H1 (cell line): ENCODE measurements at regions not wholly inside any gene's neighbourhood (a gene's known extent, or its start where the extent isn't known, plus 50 kb on each side); places are given as distances from the start of the nearest gene placed in this dataset.

Experiments
- CEBPB ChIP-seq: IDR thresholded peaks from 2 replicates; pipeline ENCODE4 v1.6.1; 2012; ENCODE audit warnings: low read depth, low read length
- CTCF ChIP-seq, 3 experiments: IDR thresholded peaks; 1 replicate in 2 of 3; 2 replicates in 1 of 3; pipeline versions ENCODE4 v1.5.1 to v1.6.1; 2011; ENCODE audit warnings: low read length in 3 of 3, mild to moderate bottlenecking in 3 of 3, inconsistent platforms in 2 of 3, low read depth in 1 of 3, moderate library complexity in 1 of 3; ENCODE audit not compliant: insufficient read depth in 1 of 3; ENCODE audit errors: control extremely low read depth in 1 of 3
- EZH2 ChIP-seq: fragments of 200-600 bp; sonication (generic); IDR thresholded peaks from 2 replicates; pipeline ENCODE4 v1.7.1; 2012; ENCODE audit warnings: low read depth, mild to moderate bottlenecking, moderate library complexity, low read length, inconsistent platforms; ENCODE audit not compliant: severe bottlenecking
- POLR2A ChIP-seq, 2 experiments: IDR thresholded peaks; 1 replicate in 1 of 2; 2 replicates in 1 of 2; pipeline ENCODE4 v1.6.1; 2011; ENCODE audit warnings: low read depth in 2 of 2, low read length in 2 of 2, mild to moderate bottlenecking in 2 of 2; ENCODE audit errors: control extremely low read depth in 1 of 2
- TAF1 ChIP-seq: IDR thresholded peaks from 2 replicates; pipeline ENCODE4 v1.6.1; 2011; ENCODE audit warnings: mild to moderate bottlenecking, low read depth, low read length

- TF ChIP-seq CEBPB (no peak), CTCF (IDR thresholded peaks at IDR 0.05; ENCODE audit: control extremely low read depth in 1 of 3, insufficient read depth in 1 of 3, low read depth in 1 of 3, low read length in 3 of 3) (no peak), POLR2A (IDR thresholded peaks at IDR 0.05; ENCODE audit: control extremely low read depth in 1 of 2, low read depth in 2 of 2, low read length in 2 of 2) (no peak; a peak in 1 of 3 replicates), TAF1 (no peak), EZH2 (no peak)
These were observed 639.0 kb upstream of the TYRP1 start for GRCh38 chr9:12054235-12054634.
